ENCODE measurements at regions not wholly inside any gene's neighbourhood (a gene's known extent, or its start where the extent isn't known, plus 50 kb on each side); places are given as distances from the start of the nearest gene placed in this dataset.

GRCh38 chr3:29004885-29005599, 275.8 kb upstream of the RBMS3 start:
- no peak for TF ChIP-seq EZH2 (IDR thresholded peaks at IDR 0.05; ENCODE audit: low read length)
- TF ChIP-seq CTCF (optimal IDR thresholded peaks at IDR 0.05 in 1 of 3, IDR thresholded peaks at IDR 0.05 in 1 of 3, conservative IDR thresholded peaks at IDR 0.05 in 1 of 3; ENCODE audit: extremely low read depth in 1 of 3, insufficient read depth in 2 of 3, low read length in 3 of 3), result no peak

Measured in keratinocyte (primary cell).